Fibroblast of skin of left biceps (primary cell): ENCODE measurements at regions not wholly inside any gene's neighbourhood (a gene's known extent, or its start where the extent isn't known, plus 50 kb on each side); places are given as distances from the start of the nearest gene placed in this dataset.
"Not testable (repeated sequence)": the region's sequence is repeated elsewhere in the genome, so short reads cannot be mapped to it uniquely, and the experiment has no call there.

Experiments used
- DNase-seq, 2 experiments: peaks; one replicate each; pipeline ENCODE4 v3.0.0-alpha.2; 2013; ENCODE audit warnings: low read depth in 2 of 2

DNA sequence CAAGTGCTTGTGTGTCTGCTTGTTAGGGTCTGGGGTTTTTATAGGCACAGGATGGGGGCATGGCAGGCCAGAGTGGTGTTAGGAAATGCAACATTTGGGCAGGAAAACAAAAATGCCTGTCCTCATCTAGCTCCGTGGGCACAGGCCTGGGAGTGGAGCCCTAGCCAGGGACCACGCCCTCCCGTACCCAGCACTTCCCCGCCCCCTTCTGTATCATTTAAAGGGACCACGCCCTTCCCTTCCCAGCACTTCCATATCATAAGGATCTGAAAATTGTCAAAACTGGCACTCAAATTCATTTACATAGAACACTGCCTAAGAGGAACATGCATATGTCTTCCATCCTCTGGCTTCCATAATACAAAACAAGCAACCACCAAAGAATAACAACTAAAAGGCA, 185.8 kb downstream of the B3GLCT start:
- no peak for DNase-seq

DNA sequence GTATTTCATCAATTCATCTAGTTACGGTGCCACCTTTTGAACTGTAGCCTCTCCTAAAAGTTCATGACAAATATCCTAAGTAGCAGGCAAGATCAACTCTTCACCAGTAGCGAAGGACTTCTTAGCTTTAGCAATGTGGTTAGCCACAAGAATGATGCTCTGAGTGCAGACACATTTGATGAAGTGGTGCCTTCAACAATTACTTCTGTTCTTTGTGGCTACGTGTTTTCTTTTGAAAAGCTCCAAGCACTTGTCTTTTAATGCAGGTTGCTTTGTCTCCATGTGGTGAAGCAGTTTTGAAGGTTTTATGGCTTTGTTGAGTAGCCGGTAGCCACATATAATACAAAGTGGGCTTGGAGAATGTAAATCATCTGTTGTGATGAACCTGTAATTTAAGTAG, 194.7 kb downstream of the B3GLCT start:
- no peak for DNase-seq

DNA sequence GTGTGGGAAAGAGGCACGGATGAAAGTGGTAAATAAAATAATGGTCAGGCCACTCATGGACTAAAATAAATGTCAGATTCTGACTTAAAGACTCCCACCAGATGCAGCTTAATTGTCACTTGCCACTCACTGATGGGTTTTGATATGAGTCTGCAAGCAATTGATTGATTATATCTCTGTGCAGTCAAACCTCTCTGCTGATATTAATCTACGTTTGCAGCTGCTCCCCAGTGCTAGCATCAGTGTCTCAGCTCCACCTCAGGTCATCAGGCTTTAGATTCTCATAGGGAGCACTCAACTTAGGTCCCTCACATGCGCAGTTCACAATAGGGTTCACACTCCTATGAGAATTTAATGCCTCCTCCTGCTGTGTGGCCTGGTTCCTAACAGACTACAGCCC, 195.3 kb downstream of the B3GLCT start:
- DNase-seq, result no peak

GRCh38 chr13:31399690-31400089, 199.9 kb downstream of the B3GLCT start:
- DNase-seq, result no peak

DNA sequence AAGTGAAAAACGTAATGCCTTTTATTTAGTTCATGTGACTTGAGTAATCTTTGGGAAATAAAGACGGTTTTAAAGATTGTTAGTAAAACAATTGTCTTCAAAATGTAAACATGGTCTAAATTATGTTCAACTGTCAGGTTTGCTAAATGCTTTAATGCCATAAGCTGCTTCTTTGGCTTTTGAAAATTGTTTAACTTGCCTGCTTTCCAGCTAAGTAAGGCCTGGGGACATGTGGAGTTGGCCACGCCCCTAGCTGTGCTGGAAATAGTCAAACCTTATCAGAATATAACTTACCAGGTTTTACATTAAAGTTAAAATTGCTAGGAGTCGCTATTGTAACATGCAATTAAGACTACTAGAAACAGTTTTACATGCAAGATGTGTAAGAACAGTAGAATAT, 203.9 kb downstream of the B3GLCT start:
- not testable (repeated sequence) for DNase-seq

DNA sequence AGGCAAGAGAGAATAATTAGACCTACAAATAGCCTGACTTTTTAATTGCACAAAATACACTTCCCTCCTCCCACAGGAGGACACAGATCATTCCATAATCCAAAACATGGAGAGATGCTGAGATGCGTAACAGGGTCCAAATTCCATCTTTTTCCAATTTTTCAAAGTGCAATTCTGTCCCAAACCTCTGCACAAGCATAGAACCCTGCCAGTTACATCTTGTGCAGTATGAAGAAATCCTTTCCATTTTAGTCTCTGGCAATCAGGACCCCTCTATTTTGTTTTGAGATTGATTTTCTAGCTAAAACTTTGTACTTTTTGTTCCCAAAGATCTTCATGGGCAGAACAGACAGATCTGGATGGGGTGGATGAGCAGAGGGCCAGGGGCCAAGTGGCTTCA, 209.2 kb downstream of the B3GLCT start:
- DNase-seq, result no peak

DNA sequence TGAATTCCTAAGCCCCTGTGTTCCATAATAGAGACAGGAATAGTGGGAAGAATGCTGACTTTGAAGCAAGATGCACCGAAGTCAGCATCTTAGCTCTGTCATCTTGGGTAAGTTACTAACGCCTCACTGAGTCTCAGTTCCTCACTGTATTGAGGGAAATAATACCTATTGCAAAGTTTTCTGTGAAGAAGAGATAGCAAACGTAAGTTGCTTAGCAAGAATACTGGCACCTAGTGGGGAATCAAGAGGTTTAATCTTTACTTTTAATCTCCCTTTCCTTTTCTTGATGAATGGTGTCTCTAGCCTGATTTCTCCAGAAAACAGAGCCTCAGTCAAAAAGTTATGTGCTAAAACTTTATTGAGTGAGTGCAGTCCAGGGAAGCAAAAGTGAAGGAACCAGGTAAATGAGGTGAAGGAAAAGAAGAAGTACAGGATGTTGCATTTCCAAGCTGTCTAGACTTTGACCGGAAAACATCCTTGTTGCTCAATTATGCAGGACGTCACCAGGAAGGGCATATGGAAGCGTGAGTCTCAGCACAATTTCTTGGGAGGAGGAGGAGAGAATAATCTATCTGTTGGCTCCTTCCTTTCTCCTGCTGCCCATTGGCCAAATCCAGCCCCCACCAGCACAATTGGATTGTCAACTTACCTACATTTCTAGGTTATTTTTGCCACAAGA, 210.0 kb downstream of the B3GLCT start:
- DNase-seq, result no peak

- DNase-seq, result no peak
Measured at GRCh38 chr13:31413516-31413915, 213.7 kb downstream of the B3GLCT start.

DNA sequence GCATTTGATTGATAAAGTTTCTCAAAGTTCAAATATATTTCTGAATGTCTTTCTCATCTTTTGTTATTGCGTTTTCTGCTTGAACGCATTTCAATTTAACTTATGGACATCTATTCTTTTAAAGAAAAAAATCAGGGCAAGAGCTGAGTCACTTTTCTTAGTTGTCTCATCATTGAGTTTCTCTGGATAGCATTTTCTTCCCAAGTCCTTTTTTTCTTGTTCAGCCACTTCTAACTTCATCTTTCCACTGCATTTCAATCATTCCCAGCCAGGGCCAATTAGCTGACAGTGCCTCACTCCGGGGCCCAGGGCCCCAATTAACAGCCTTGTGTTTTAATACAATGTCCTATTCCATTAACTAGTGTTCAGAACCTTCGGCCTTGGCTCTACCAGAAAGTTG, 216.3 kb downstream of the B3GLCT start:
- no peak for DNase-seq

DNA sequence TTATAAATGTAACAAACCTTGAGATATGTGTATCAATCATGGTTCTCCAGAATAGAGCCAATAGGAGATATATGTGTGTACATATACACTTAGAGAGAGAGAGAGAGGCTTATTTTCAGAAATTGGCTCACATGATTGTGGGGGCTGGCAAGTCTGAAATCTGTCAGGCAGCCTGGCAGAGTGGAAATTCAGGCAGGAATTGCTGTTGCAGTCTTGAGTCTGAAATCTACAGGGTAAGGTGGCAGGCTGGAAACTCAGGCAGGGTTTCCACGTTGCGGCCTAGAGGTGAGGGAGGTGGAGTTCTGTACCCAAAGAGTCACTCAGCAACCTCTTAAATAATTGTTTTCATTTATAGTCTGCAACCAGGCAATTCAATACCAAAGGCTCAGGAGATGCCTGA, 218.4 kb downstream of the B3GLCT start:
- no peak for DNase-seq

- no peak for DNase-seq
Measured at GRCh38 chr13:31421756-31422155, 222.0 kb downstream of the B3GLCT start.

DNA sequence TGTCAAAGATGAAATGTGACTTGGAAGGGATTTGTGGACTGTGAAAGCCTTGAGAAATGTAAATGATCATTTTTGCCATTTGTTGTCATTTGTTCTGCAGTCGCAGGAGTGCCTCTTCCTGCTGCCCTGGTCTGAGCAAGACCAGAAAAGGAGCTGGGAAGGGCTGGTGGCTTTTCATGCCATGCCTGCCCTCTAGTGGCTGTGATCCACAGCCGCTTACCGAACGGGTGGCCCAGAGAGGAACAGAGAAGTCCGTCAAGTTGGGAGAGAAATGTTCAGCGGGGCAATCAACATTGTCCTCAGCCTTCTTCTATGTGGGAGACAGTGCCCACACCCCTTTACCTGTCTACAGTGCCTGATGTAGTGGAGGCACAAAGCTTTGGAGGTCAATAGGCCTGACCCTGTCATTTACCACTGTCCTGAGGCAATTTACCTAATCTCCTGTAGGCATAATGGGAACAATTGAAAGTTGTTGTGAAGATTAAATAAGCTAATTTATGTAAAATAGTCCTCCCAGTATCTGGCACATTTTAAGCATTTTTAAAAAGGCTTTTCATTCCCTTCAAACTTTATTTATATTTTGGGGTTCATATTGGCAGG, 224.5 kb downstream of the B3GLCT start:
- peak in 1 of 2 experiments; percentile 18 for DNase-seq

GRCh38 chr13:31426395-31426794, 226.6 kb downstream of the B3GLCT start:
- DNase-seq, result no peak

- no peak for DNase-seq
Measured at GRCh38 chr13:31427151-31428100, 227.7 kb downstream of the B3GLCT start.

GRCh38 chr13:31431722-31432137, 232.0 kb downstream of the B3GLCT start:
- no peak for DNase-seq

GRCh38 chr13:31433207-31433606, 233.4 kb downstream of the B3GLCT start:
- peak in 1 of 2 experiments; percentile 20 for DNase-seq

DNA sequence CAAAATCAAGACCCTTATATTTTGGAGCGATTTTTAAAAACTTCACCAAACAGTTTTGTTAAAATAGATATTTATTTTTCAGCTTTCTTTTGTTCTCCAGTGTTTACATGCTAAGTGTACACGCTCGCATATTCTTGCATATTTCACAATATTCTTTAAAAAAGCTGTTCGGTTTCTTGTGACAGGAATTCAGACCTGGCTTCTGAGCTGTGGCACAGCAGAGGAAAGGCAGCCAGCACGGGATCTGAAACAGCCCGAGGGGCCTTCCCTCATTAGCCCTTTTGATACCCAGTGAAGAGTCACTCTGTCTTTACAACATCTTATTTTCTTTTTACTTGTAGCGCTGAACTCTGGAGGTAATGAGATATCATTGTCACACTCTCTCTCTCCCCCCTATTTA, 234.0 kb downstream of the B3GLCT start:
- no peak for DNase-seq

GRCh38 chr13:31434613-31435012, 234.8 kb downstream of the B3GLCT start:
- no peak for DNase-seq

DNA sequence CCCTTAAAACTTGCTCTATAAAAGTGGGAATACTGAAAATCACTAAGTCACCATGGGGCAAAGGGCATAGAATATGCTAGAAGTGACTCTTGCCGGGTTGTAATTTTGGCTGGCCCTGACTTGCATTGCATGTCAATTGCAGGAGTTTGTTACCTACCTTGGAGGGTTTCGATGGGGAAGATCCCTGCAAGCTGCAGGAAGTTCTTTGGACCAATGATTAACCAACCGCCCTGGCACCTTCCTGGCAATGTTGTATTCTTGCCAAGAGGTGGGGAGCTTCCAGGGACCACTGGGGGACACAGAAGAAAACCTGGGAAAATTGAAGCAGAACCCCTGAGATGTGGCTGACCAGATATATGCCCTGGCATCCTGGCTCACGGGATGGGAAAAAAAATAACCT, 235.8 kb downstream of the B3GLCT start:
- no peak for DNase-seq

- DNase-seq, result no peak
Measured at GRCh38 chr13:31436478-31436877, 236.7 kb downstream of the B3GLCT start.

DNA sequence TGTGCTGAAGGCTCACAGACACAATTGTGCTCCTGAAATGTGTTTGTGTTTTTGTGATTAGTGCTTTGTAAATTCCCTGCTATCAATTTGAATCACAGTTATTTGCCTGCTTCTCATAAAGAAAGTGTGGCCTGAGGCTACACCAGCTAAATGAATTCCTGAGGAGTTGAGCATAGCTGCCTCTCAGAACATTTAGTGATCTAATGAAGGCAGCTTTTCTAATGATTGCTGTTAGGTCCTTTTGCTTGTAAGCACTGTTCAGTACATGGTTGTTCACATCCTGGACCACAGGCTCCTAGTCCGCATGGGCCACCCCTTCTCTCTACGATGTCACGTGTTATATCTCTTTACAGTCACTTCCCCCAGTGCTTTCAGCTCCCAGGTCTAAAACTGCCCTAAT, 238.2 kb downstream of the B3GLCT start:
- no peak for DNase-seq

DNA sequence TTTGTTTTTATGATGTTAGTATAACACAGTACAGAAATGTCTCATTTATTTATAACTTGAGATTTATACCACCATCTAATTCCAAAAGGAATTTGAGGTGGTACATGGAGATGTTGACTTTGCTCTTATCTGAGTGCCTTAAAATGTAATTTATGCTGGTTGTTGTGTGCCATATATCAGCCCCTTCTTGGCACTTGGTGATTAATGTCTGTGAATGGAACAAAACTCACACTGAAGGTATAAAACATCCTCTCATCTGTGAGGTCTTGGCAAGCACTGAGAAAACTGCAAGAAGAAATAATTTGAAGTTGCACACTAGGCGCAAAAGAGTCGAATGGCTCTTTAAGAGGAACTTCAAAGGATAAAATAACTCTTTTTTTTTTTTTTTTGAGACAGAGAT, 240.4 kb downstream of the B3GLCT start:
- no peak for DNase-seq
